ENCODE measurements at regions not wholly inside any gene's neighbourhood (a gene's known extent, or its start where the extent isn't known, plus 50 kb on each side); places are given as distances from the start of the nearest gene placed in this dataset.

GRCh38 chr9:7439355-7439995, 360.1 kb downstream of the DMAC1 start:
- no peaks in the 10 kb centered on the region for H3K27me3 ChIP-seq (ENCODE audit: control insufficient read depth in 1 of 2, insufficient read depth in 2 of 2, low read length in 2 of 2)
- H3K79me2 ChIP-seq (ENCODE audit: insufficient read depth, low read length): no peaks in the 10 kb centered on the region
- no peaks in the 10 kb centered on the region for H3K36me3 ChIP-seq (replicated peaks in 1 of 2; ENCODE audit: control insufficient read depth in 1 of 2, insufficient read depth in 2 of 2, low read length in 2 of 2)
- no peak overlapping the region for H3K4me3 ChIP-seq (replicated peaks in 1 of 3; ENCODE audit: insufficient read depth in 1 of 3, low read depth in 2 of 3, low read length in 3 of 3)
- no peaks in the 10 kb centered on the region for H4K20me1 ChIP-seq (ENCODE audit: insufficient read depth, low read length)
- H3K9me3 ChIP-seq (ENCODE audit: low read length): no peaks in the 10 kb centered on the region
- POLR2A ChIA-PET: no interaction called here
- H3K4me1 ChIP-seq (ENCODE audit: insufficient read depth, low read length): no peaks in the 10 kb centered on the region
- CTCF ChIA-PET (ENCODE audit: low intra/inter-chr PET ratio, low total read pairs): no interaction called here
- ATAC-seq (no peak), DNase-seq (ENCODE audit: low spot score) (no peak), FAIRE-seq (no peak)
- in situ Hi-C loops (cut with HindIII; ENCODE audit: extremely low pct_ligation_motif_present, low pct_unique_long_range_greater_than_20kb) (no loop called here), intact Hi-C loops (cut with micrococcal nuclease; ENCODE audit: unreplicated experiment) (no loop called here)
- no peak overlapping the region for H2AFZ ChIP-seq (ENCODE audit: low read length)
- H3K27ac ChIP-seq (ENCODE audit: extremely low read length, insufficient read depth, low read length): no peak overlapping the region
- no TSS peak for BruUV-seq (replicated peaks)
- no peak overlapping the region for H3K9ac ChIP-seq (ENCODE audit: insufficient read depth, low read depth, low read length)
- H3K4me2 ChIP-seq (ENCODE audit: low read depth, low read length): no peak overlapping the region
- TF ChIP-seq ZBTB4 (CRISPR knock-in tag; IDR thresholded peaks at IDR 0.05; ENCODE audit: borderline replicate concordance): no peak
- TF ChIP-seq ZHX1 (CRISPR knock-in tag; IDR thresholded peaks at IDR 0.05; ENCODE audit: low read depth): no peak
- TF ChIP-seq HIVEP1 (CRISPR knock-in tag; IDR thresholded peaks at IDR 0.05): no peak
- TF ChIP-seq ZMYM4 (CRISPR knock-in tag; IDR thresholded peaks at IDR 0.05): no peak
- TF ChIP-seq ZNF75D (CRISPR knock-in tag; IDR thresholded peaks at IDR 0.05; ENCODE audit: borderline replicate concordance): no peak
- TF ChIP-seq ELF4 (CRISPR knock-in tag; IDR thresholded peaks at IDR 0.05; ENCODE audit: borderline replicate concordance): no peak
- no peak for TF ChIP-seq E2F1 (CRISPR knock-in tag; IDR thresholded peaks at IDR 0.05)
- TF ChIP-seq PRDM15 (CRISPR knock-in tag; IDR thresholded peaks at IDR 0.05): no peak
- TF ChIP-seq ZBTB8A (CRISPR knock-in tag; IDR thresholded peaks at IDR 0.05; ENCODE audit: borderline replicate concordance, low read depth): no peak

All from HepG2 (cell line).